ENCODE measurements at regions not wholly inside any gene's neighbourhood (a gene's known extent, or its start where the extent isn't known, plus 50 kb on each side); places are given as distances from the start of the nearest gene placed in this dataset.

GRCh38 chr2:38432820-38433606 is 55.9 kb upstream of the ATL2 start (continued):
- TF ChIP-seq, protein P1, sequence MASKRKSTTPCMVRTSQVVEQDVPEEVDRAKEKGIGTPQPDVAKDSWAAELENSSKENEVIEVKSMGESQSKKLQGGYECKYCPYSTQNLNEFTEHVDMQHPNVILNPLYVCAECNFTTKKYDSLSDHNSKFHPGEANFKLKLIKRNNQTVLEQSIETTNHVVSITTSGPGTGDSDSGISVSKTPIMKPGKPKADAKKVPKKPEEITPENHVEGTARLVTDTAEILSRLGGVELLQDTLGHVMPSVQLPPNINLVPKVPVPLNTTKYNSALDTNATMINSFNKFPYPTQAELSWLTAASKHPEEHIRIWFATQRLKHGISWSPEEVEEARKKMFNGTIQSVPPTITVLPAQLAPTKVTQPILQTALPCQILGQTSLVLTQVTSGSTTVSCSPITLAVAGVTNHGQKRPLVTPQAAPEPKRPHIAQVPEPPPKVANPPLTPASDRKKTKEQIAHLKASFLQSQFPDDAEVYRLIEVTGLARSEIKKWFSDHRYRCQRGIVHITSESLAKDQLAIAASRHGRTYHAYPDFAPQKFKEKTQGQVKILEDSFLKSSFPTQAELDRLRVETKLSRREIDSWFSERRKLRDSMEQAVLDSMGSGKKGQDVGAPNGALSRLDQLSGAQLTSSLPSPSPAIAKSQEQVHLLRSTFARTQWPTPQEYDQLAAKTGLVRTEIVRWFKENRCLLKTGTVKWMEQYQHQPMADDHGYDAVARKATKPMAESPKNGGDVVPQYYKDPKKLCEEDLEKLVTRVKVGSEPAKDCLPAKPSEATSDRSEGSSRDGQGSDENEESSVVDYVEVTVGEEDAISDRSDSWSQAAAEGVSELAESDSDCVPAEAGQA (IDR thresholded peaks at IDR 0.05; ENCODE audit: low read depth) = peak; percentile 81; the same call in 1 of the 2 replicates
- TF ChIP-seq, protein P1 (CRISPR knock-in tag; IDR thresholded peaks at IDR 0.05; ENCODE audit: borderline replicate concordance) = no peak
- peak; percentile 77; the same call in 1 of the 2 replicates for TF ChIP-seq DMAP1 (CRISPR knock-in tag; IDR thresholded peaks at IDR 0.05)
- no peak for TF ChIP-seq XBP1 (CRISPR knock-in tag; IDR thresholded peaks at IDR 0.05)
- TF ChIP-seq ZSCAN12 (CRISPR knock-in tag; IDR thresholded peaks at IDR 0.05) = no peak
- peak; percentile 67; the same call in 1 of the 2 replicates for TF ChIP-seq GFI1 (CRISPR knock-in tag; IDR thresholded peaks at IDR 0.05; ENCODE audit: borderline replicate concordance)
- no peak for TF ChIP-seq MAZ (IDR thresholded peaks at IDR 0.05; ENCODE audit: borderline replicate concordance, low read depth, low read length)
- TF ChIP-seq MAZ (CRISPR knock-in tag; IDR thresholded peaks at IDR 0.05; ENCODE audit: low read depth) = peak; percentile 58; the same call in 1 of the 2 replicates
- no peak for TF ChIP-seq ZBTB7B (CRISPR knock-in tag; IDR thresholded peaks at IDR 0.05)
- peak; percentile 74 for TF ChIP-seq JUN (CRISPR knock-in tag; IDR thresholded peaks at IDR 0.05)
- no peak for TF ChIP-seq HNRNPH1 (optimal IDR thresholded peaks at IDR 0.05; ENCODE audit: low read depth, low read length)
- no peak for TF ChIP-seq SRSF1 (optimal IDR thresholded peaks at IDR 0.05; ENCODE audit: low read depth, low read length)
- TF ChIP-seq HIVEP1 (CRISPR knock-in tag; IDR thresholded peaks at IDR 0.05) = peak; percentile 89; the same call in 1 of the 2 replicates
- TF ChIP-seq SALL2 (CRISPR knock-in tag; IDR thresholded peaks at IDR 0.05) = no peak
- no peak for TF ChIP-seq SATB2 (CRISPR knock-in tag; IDR thresholded peaks at IDR 0.05)
- TF ChIP-seq SNAPC2 (CRISPR knock-in tag; IDR thresholded peaks at IDR 0.05) = peak; percentile 94
- TF ChIP-seq POLR2G (IDR thresholded peaks at IDR 0.05; ENCODE audit: low read depth, low read length) = no peak
- TF ChIP-seq ZKSCAN1 (IDR thresholded peaks at IDR 0.05; ENCODE audit: low read length) = peak; percentile 84
- no peak for TF ChIP-seq ZNF30 (CRISPR knock-in tag; IDR thresholded peaks at IDR 0.05)
- TF ChIP-seq ZNF564 (CRISPR knock-in tag; IDR thresholded peaks at IDR 0.05) = no peak
- TF ChIP-seq MZF1 (CRISPR knock-in tag; IDR thresholded peaks at IDR 0.05; ENCODE audit: borderline replicate concordance) = peak; percentile 30; the same call in 1 of the 2 replicates
- peak; percentile 70 for TF ChIP-seq SMC3 (IDR thresholded peaks at IDR 0.05; ENCODE audit: low read length)
